Lower lobe of right lung (tissue), 2 donors: ENCODE measurements at regions not wholly inside any gene's neighbourhood (a gene's known extent, or its start where the extent isn't known, plus 50 kb on each side); places are given as distances from the start of the nearest gene placed in this dataset.

Experiments used
- ATAC-seq, 2 donors: fragments of 200-7000 bp; cut with Tn5 transposase; one replicate each; pipeline ENCODE4 v1.9.1; 2020 to 2022; ENCODE audit warnings: mild to moderate bottlenecking in 2 of 2, moderate library complexity in 2 of 2
- DNase-seq: peaks from one replicate; pipeline ENCODE4 v3.0.0-alpha.2; 2020
- H3K27ac ChIP-seq: fragments of 200-600 bp; one replicate; pipeline ENCODE4 v1.8.0; 2022
- H3K27me3 ChIP-seq: fragments of 200-600 bp; one replicate; pipeline ENCODE4 v1.8.0; 2022; ENCODE audit warnings: low read depth
- H3K36me3 ChIP-seq: fragments of 200-600 bp; one replicate; pipeline ENCODE4 v1.8.0; 2022; ENCODE audit warnings: mild to moderate bottlenecking
- H3K4me1 ChIP-seq: fragments of 200-600 bp; one replicate; pipeline ENCODE4 v1.8.0; 2022
- H3K4me3 ChIP-seq: fragments of 200-600 bp; one replicate; pipeline ENCODE4 v1.8.0; 2022; ENCODE audit warnings: mild to moderate bottlenecking
- H3K9me3 ChIP-seq: fragments of 200-600 bp; one replicate; pipeline ENCODE4 v1.8.0; 2022
- intact Hi-C: fragments of 100-400 bp; cut with DNase I; formaldehyde crosslinking; loops from one replicate; pipeline ENCODE4 v1.11.0; 2022
- TF ChIP-seq, protein P1 (sequence below): fragments of 200-600 bp; IDR thresholded peaks from one replicate; pipeline ENCODE4 v1.8.0; 2022; ENCODE audit warnings: antibody characterized with exemption, mild to moderate bottlenecking
- donor health status: DM: no; HTN: yes; CAD: no; lungs with severe emphysema.

DNA sequence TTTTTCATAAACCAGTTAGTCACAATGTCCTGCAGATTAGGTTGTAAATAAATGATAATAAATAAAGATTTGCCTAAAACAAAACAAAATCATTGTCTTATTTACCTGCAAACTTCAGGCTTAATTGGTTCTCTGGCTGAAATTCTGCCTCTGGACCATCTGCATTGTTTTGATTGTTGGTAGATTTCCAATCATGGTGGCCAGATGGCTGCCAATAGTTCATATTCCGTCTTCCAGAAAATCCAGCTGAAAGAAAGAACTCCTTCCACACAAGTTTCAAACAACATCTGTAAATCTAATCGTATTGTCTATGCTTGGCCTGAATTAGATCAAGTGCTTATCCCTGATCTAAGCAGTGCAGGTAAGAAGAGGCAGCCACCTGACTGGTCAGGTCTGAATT, 771.1 kb upstream of the ZEB2 start:
- Histone ChIP-seq H3K27ac (no peak overlapping the region), H3K36me3 (no peaks in the 10 kb centered on the region), H3K27me3 (no peaks in the 10 kb centered on the region), H3K9me3 (no peaks in the 10 kb centered on the region), H3K4me3 (no peak overlapping the region), H3K4me1 (no peaks in the 10 kb centered on the region)
- intact Hi-C loops: no loop called here
- DNase-seq (no peak), ATAC-seq (no peak)
- TF ChIP-seq, protein P1, sequence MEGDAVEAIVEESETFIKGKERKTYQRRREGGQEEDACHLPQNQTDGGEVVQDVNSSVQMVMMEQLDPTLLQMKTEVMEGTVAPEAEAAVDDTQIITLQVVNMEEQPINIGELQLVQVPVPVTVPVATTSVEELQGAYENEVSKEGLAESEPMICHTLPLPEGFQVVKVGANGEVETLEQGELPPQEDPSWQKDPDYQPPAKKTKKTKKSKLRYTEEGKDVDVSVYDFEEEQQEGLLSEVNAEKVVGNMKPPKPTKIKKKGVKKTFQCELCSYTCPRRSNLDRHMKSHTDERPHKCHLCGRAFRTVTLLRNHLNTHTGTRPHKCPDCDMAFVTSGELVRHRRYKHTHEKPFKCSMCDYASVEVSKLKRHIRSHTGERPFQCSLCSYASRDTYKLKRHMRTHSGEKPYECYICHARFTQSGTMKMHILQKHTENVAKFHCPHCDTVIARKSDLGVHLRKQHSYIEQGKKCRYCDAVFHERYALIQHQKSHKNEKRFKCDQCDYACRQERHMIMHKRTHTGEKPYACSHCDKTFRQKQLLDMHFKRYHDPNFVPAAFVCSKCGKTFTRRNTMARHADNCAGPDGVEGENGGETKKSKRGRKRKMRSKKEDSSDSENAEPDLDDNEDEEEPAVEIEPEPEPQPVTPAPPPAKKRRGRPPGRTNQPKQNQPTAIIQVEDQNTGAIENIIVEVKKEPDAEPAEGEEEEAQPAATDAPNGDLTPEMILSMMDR: no peak

DNA sequence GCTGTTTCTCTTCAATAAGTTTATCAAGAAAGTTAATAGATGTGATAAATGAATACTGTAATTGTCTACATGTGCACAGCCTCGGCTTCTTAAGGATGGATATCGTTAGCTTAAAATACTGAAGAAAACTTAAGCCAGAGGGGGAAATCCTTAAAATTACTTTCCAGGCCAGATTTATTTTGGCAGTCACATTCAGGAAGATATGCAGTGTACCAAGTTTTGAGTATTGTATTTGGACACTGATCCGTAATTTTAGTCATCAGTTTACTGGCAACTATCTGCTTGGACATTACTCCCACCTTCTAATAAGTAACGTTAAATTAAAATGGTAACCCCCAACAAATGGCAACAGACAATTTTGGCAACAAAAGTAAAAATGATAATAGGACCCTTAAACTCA, 770.0 kb upstream of the ZEB2 start:
- TF ChIP-seq, protein P1: no peak
- ATAC-seq (no peak), DNase-seq (no peak)
- Histone ChIP-seq H3K4me1 (no peaks in the 10 kb centered on the region), H3K27me3 (no peaks in the 10 kb centered on the region), H3K4me3 (no peak overlapping the region), H3K27ac (no peak overlapping the region), H3K9me3 (no peaks in the 10 kb centered on the region), H3K36me3 (no peaks in the 10 kb centered on the region)
- intact Hi-C loops: no loop called here

DNA sequence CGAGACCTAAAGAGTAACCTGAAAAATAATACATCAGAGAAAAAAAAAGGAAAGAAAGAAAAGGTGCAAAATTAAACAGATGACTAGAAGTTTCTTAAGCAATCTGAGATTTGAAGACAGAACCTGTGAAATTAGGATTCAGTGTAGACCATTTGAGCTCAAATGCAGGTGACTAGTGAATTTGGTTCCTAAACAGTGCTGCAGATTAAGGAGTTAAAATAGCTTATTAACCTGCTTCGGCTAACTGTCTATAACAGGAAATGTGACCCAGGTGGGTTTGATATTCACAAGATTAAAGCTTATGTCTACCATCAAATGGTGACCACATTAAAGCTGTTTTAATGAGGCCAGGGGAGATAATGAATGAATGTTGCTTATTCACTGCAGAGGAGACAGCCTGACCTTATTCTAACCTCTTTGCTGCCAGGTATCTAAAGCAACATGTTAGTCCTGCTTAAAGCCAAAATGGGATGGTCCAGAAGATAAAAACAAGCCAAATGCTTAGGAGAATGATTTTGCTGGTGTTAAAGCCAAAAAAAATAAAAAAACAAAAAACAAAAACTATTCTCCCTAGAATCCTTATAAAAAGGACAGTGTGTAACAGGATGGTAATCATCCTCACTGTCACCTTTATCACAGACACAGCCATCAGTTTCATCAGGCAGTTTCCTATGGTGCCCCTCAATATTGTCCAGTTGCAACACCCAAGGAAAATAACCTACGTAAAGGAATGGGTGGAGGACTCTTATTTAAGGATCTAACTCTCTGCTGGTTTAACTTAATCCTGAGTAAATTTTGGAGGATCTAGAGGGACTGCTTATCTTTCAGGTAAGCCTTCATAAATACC, 769.0 kb upstream of the ZEB2 start:
- TF ChIP-seq, protein P1: no peak
- Histone ChIP-seq H3K27me3 (no peaks in the 10 kb centered on the region), H3K9me3 (no peaks in the 10 kb centered on the region), H3K4me1 (no peaks in the 10 kb centered on the region), H3K36me3 (no peaks in the 10 kb centered on the region), H3K4me3 (no peak overlapping the region), H3K27ac (no peak overlapping the region)
- intact Hi-C loops: no loop called here
- ATAC-seq (no peak), DNase-seq (no peak)

DNA sequence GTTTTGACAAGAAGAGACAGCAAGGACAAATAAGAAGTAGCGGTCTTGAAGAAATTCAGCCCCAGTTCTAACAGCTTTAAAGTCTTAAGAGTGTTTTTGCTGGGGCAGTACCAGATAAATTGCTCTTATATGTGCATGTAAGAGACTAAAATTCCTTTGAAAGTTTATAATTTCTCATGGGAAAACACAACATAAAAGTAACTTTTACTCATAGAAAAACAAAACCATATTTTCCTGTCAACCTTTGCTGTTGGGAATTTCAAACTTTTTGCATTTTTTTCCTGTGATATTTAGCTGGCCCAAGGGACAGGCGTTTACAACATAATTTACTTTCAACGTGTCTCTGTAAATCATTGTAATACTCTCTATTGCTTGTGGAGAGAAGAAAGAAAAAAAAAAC, 767.8 kb upstream of the ZEB2 start:
- DNase-seq (no peak), ATAC-seq (no peak)
- TF ChIP-seq, protein P1: no peak

DNA sequence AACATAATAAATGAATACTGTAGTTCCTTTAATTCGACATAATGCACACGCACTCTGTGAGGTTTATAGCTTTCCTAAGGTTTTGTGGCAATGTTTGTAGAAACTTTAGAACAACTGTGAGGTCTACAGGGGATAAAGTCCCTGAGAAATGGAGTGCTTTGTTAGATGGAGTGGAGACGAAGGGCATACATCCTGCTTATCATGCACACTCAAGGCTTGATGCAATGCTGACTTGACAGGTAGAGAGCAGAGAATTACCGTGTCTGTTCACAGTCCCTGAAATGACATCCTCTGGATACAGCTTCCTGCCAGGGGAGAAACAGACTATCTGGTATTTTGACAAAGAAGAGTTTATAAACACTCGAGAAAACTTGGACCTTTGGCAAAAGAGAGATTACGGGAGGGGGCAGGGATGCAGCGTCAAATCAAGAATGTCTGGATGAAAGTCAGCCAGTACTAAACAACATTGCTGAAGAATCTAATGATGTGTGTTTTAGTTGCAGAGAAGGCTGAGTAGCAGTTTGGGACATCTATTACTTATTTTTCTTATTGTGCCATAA, 766.9 kb upstream of the ZEB2 start:
- Histone ChIP-seq H3K27ac (no peak overlapping the region), H3K36me3 (no peaks in the 10 kb centered on the region), H3K9me3 (no peaks in the 10 kb centered on the region), H3K4me1 (no peaks in the 10 kb centered on the region), H3K4me3 (no peak overlapping the region), H3K27me3 (no peaks in the 10 kb centered on the region)
- TF ChIP-seq, protein P1: no peak
- intact Hi-C loops: no loop called here
- no peak for ATAC-seq
- no peak for DNase-seq

More for the DNA sequence above, 767.8 kb upstream of the ZEB2 start:
- intact Hi-C loops: no loop called here
- Histone ChIP-seq H3K27ac (no peak overlapping the region), H3K27me3 (no peaks in the 10 kb centered on the region), H3K9me3 (no peaks in the 10 kb centered on the region), H3K4me1 (no peaks in the 10 kb centered on the region), H3K36me3 (no peaks in the 10 kb centered on the region), H3K4me3 (no peak overlapping the region)
